ENCODE measurements at regions not wholly inside any gene's neighbourhood (a gene's known extent, or its start where the extent isn't known, plus 50 kb on each side); places are given as distances from the start of the nearest gene placed in this dataset.

GRCh38 chrY:7718626-7719025 lies 807.1 kb upstream of the AMELY start:
- TF ChIP-seq EZH2 (IDR thresholded peaks at IDR 0.05; ENCODE audit: borderline replicate concordance, low read length) (no peak), CTCF (IDR thresholded peaks at IDR 0.05; ENCODE audit: low read length) (no peak)
